H1 (cell line): ENCODE measurements at regions not wholly inside any gene's neighbourhood (a gene's known extent, or its start where the extent isn't known, plus 50 kb on each side); places are given as distances from the start of the nearest gene placed in this dataset.

ENCODE experiments used
- CTCF ChIA-PET: fragments of 300-600 bp; sonication (Branson Sonifier 250); formaldehyde crosslinking; loops from one replicate; lab custom pipeline; 2021; ENCODE audit not compliant: partially characterized antibody; lab: Charles Lee
- POLR2A ChIA-PET: fragments of 300-600 bp; sonication (Branson Sonifier 250); formaldehyde crosslinking; loops from one replicate; lab custom pipeline; 2021; ENCODE audit warnings: inconsistent platforms; ENCODE audit not compliant: partially characterized antibody; lab: Charles Lee
- DNase-seq, 2 experiments: peaks; one replicate each; pipeline versions ENCODE4 v3.0.0 to v3.0.0-alpha.2; 2010 to 2022; ENCODE audit warnings: low spot score in 2 of 2, low read depth in 1 of 2, mixed read lengths in 1 of 2
- FAIRE-seq: peaks from 2 replicates; lab custom pipeline; 2011; peaks lifted over from hg19 to GRCh38; lab: Jason Lieb, UNC
- H2AFZ ChIP-seq: 2 replicates; pipeline ENCODE4 v1.8.1; 2012; ENCODE audit warnings: low read length, inconsistent platforms
- H2AK5ac ChIP-seq: 2 replicates; pipeline ENCODE4 v1.6.1; 2013; ENCODE audit warnings: low read depth, low read length
- H2BK120ac ChIP-seq: replicated peaks from 2 replicates; pipeline ENCODE3; 2013; ENCODE audit warnings: low read depth, low read length, inconsistent platforms
- H2BK12ac ChIP-seq: 2 replicates; pipeline ENCODE4 v1.6.1; 2013; ENCODE audit warnings: low read depth, low read length
- H2BK15ac ChIP-seq: 2 replicates; pipeline ENCODE4 v1.6.1; 2013; ENCODE audit warnings: low read length
- H2BK20ac ChIP-seq: 2 replicates; pipeline ENCODE4 v1.6.1; 2013; ENCODE audit warnings: low read length
- H2BK5ac ChIP-seq: 2 replicates; pipeline ENCODE4 v1.6.1; 2013; ENCODE audit warnings: low read depth, low read length
- H3K14ac ChIP-seq: 2 replicates; pipeline ENCODE4 v1.6.1; 2013; ENCODE audit warnings: inconsistent platforms; ENCODE audit not compliant: insufficient read length
- H3K18ac ChIP-seq: 2 replicates; pipeline ENCODE4 v1.6.1; 2013; ENCODE audit warnings: low read length; ENCODE audit errors: extremely low read depth
- H3K23ac ChIP-seq: 2 replicates; pipeline ENCODE4 v1.6.1; 2013; ENCODE audit warnings: inconsistent platforms; ENCODE audit not compliant: insufficient read length
- H3K23me2 ChIP-seq: 2 replicates; pipeline ENCODE4 v1.6.1; 2013; ENCODE audit warnings: low read depth, low read length
- H3K27ac ChIP-seq: 2 replicates; pipeline ENCODE4 v1.6.1; 2011; ENCODE audit warnings: low read depth, low read length, inconsistent platforms
- H3K27me3 ChIP-seq, 4 experiments: replicated peaks in 1 of 4; 1 replicate in 1 of 4; 2 replicates in 3 of 4; pipeline versions ENCODE4 v1.6.1 to v1.8.1; 2011 to 2013; ENCODE audit warnings: low read length in 3 of 4, mild to moderate bottlenecking in 3 of 4, inconsistent platforms in 2 of 4, mixed read lengths in 2 of 4, moderate library complexity in 1 of 4; ENCODE audit not compliant: control insufficient read depth in 3 of 4, insufficient read depth in 3 of 4; ENCODE audit errors: extremely low read depth in 1 of 4
- H3K36me3 ChIP-seq, 4 experiments: 2 replicates each; pipeline versions ENCODE4 v1.6.1 to v1.8.1; 2011 to 2013; ENCODE audit warnings: mild to moderate bottlenecking in 4 of 4, low read length in 3 of 4, moderate library complexity in 2 of 4, control low read depth in 1 of 4, inconsistent platforms in 1 of 4; ENCODE audit not compliant: insufficient read depth in 4 of 4, control insufficient read depth in 2 of 4
- H3K4ac ChIP-seq: replicated peaks from 2 replicates; pipeline ENCODE3; 2013; ENCODE audit warnings: low read length, low read depth, mixed read lengths, inconsistent platforms; ENCODE audit not compliant: insufficient read length
- H3K4me1 ChIP-seq, 4 experiments: replicated peaks in 1 of 4; 1 replicate in 1 of 4; 2 replicates in 3 of 4; pipeline versions ENCODE4 v1.6.1 to v1.8.1; 2011 to 2013; ENCODE audit warnings: low read length in 3 of 4, inconsistent platforms in 2 of 4, mixed read lengths in 1 of 4; ENCODE audit not compliant: insufficient read depth in 4 of 4, control insufficient read depth in 3 of 4
- H3K4me2 ChIP-seq, 2 experiments: 2 replicates each; pipeline versions ENCODE4 v1.6.1 to v1.8.1; 2011 to 2013; ENCODE audit warnings: low read depth in 2 of 2, low read length in 2 of 2, control low read depth in 1 of 2, inconsistent platforms in 1 of 2, mild to moderate bottlenecking in 1 of 2; ENCODE audit not compliant: insufficient read depth in 1 of 2
- H3K4me3 ChIP-seq, 4 experiments: fragments of 200-600, 300-600 bp in 1 of 4; sonication (generic), shearing (Covaris generic), sonication (Bioruptor Twin) in 1 of 4; 2 replicates each; pipeline versions ENCODE4 v1.5.1 to v1.8.1; 2011 to 2016; ENCODE audit warnings: low read length in 4 of 4, low read depth in 3 of 4, control low read depth in 2 of 4, inconsistent platforms in 2 of 4, mild to moderate bottlenecking in 2 of 4, mixed read lengths in 1 of 4, moderate library complexity in 1 of 4; ENCODE audit not compliant: insufficient read depth in 2 of 4; ENCODE audit errors: extremely low read depth in 1 of 4
- H3K56ac ChIP-seq: replicated peaks from 2 replicates; pipeline ENCODE3; 2013; ENCODE audit warnings: low read depth, mild to moderate bottlenecking, mixed read lengths, low read length, inconsistent platforms; ENCODE audit not compliant: insufficient read length
- H3K79me1 ChIP-seq: 2 replicates; pipeline ENCODE4 v1.6.1; 2013; ENCODE audit warnings: low read depth, low read length, control low read depth
- H3K79me2 ChIP-seq, 2 experiments: 2 replicates each; pipeline versions ENCODE4 v1.6.1 to v1.8.1; 2012 to 2013; ENCODE audit warnings: low read length in 2 of 2, mild to moderate bottlenecking in 2 of 2, inconsistent platforms in 1 of 2; ENCODE audit not compliant: insufficient read depth in 2 of 2, control insufficient read depth in 1 of 2
- H3K9ac ChIP-seq, 4 experiments: replicated peaks in 1 of 4; 1 replicate in 1 of 4; 2 replicates in 3 of 4; pipeline versions ENCODE4 v1.6.1 to v1.8.1; 2011 to 2013; ENCODE audit warnings: low read depth in 3 of 4, low read length in 3 of 4, control low read depth in 2 of 4, mild to moderate bottlenecking in 2 of 4, moderate library complexity in 2 of 4, inconsistent platforms in 1 of 4; ENCODE audit errors: extremely low read depth in 1 of 4
- H3K9me3 ChIP-seq, 2 experiments: 2 replicates each; pipeline versions ENCODE4 v1.6.1 to v1.8.1; 2012 to 2013; ENCODE audit warnings: mild to moderate bottlenecking in 2 of 2, moderate library complexity in 2 of 2, control low read depth in 1 of 2, inconsistent platforms in 1 of 2, low read depth in 1 of 2, low read length in 1 of 2, mixed read lengths in 1 of 2; ENCODE audit not compliant: insufficient read depth in 2 of 2
- H4K20me1 ChIP-seq, 2 experiments: replicated peaks in 1 of 2; 2 replicates each; pipeline versions ENCODE3 to v1.8.1; 2011 to 2013; ENCODE audit warnings: inconsistent platforms in 2 of 2, low read length in 2 of 2, mild to moderate bottlenecking in 1 of 2; ENCODE audit not compliant: insufficient read depth in 2 of 2, control insufficient read depth in 1 of 2
- H4K5ac ChIP-seq: 2 replicates; pipeline ENCODE4 v1.6.1; 2013; ENCODE audit warnings: low read length, low read depth, mixed read lengths, inconsistent platforms; ENCODE audit not compliant: insufficient read length
- H4K8ac ChIP-seq: 2 replicates; pipeline ENCODE4 v1.8.0; 2013; ENCODE audit warnings: mild to moderate bottlenecking, moderate library complexity, low read length, inconsistent platforms; ENCODE audit not compliant: insufficient read depth; ENCODE audit errors: extremely low read depth
- H4K91ac ChIP-seq: replicated peaks from 2 replicates; pipeline ENCODE3; 2013; ENCODE audit warnings: low read length, mixed read lengths, inconsistent platforms; ENCODE audit not compliant: insufficient read length
- CEBPB ChIP-seq: IDR thresholded peaks from 2 replicates; pipeline ENCODE4 v1.6.1; 2012; ENCODE audit warnings: low read depth, low read length
- FOSL1 ChIP-seq: IDR thresholded peaks from 2 replicates; pipeline ENCODE4 v1.6.1; 2011; ENCODE audit warnings: mild to moderate bottlenecking, low read depth, low read length, moderate library complexity; ENCODE audit not compliant: insufficient read depth
- KDM1A ChIP-seq: fragments of 200-600, 300-600 bp; sonication (generic); IDR thresholded peaks from 2 replicates; pipeline ENCODE4 v1.7.1; 2016; ENCODE audit warnings: mild to moderate bottlenecking, low read length, borderline replicate concordance
- KDM5A ChIP-seq: fragments of 200-600 bp; IDR thresholded peaks from 2 replicates; pipeline ENCODE4 v1.7.1; 2012; ENCODE audit warnings: mild to moderate bottlenecking, low read length, inconsistent platforms, mixed read lengths
- NRF1 ChIP-seq: IDR thresholded peaks from 2 replicates; pipeline ENCODE4 v1.6.1; 2011; ENCODE audit warnings: mild to moderate bottlenecking, low read depth, low read length, improper control_type of control experiment
- RBBP5 ChIP-seq: IDR thresholded peaks from 2 replicates; pipeline ENCODE4 v1.7.1; 2012; ENCODE audit warnings: low read depth, mild to moderate bottlenecking, inconsistent platforms, low read length, moderate library complexity, borderline replicate concordance
- SIX5 ChIP-seq: IDR thresholded peaks from 2 replicates; pipeline ENCODE4 v1.6.1; 2011; ENCODE audit warnings: mild to moderate bottlenecking, low read depth, low read length
- TCF12 ChIP-seq: IDR thresholded peaks from 2 replicates; pipeline ENCODE4 v1.6.1; 2011; ENCODE audit warnings: low read depth, mild to moderate bottlenecking, low read length
- ZNF274 ChIP-seq: IDR thresholded peaks from 2 replicates; pipeline ENCODE4 v1.7.0; 2012; ENCODE audit warnings: low read length, borderline replicate concordance; ENCODE audit errors: extremely low read depth
- WGBS, 2 experiments: shearing (Covaris generic) in 1 of 2; methylation state at CpG; one replicate each; pipeline versions ENCODE4 v1.1.6 to v1.1.7; 2013 to 2015; ENCODE audit warnings: low lambda C conversion rate in 2 of 2, mixed read lengths in 2 of 2, inconsistent platforms in 1 of 2, low coverage in 1 of 2, missing lambda C conversion rate in 1 of 2; ENCODE audit not compliant: insufficient replicate concordance in 2 of 2, insufficient coverage in 1 of 2, insufficient read length in 1 of 2; ENCODE audit errors: extremely low coverage in 1 of 2, missing lambda C conversion rate in 1 of 2; 5-methylcytosine and 5-hydroxymethylcytosine counted together

DNA sequence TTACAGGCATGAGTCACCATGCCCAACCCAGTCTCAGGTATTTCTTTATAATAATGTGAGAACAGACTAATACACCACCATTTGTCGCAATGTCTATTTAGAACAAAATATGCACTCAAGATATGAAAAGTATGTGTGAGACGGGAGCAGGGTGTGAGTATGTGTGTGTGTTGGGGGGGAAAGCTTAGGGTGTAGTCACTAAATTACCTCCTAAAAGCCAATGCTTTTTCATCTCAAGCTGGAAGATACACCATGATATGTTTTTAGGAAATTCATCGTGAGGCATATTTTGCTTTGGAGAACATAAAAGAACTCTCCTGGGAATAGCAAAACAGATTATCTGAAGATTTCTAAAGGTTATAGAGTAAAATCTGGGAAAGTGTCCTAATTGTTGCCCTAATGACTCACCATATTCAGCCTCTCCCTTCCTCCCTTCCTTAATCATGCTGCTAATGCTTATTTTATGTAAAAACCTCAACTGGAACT is 262.7 kb downstream of the PDHA2 start:
- H3K23ac ChIP-seq = no peak overlapping the region
- H4K5ac ChIP-seq = no peak overlapping the region
- no peaks in the 10 kb centered on the region for H3K79me1 ChIP-seq
- H3K79me2 ChIP-seq = no peaks in the 10 kb centered on the region
- no peak overlapping the region for H3K4ac ChIP-seq
- H3K14ac ChIP-seq = no peak overlapping the region
- peaks cover 0 to 3% of the 10 kb centered on the region in 2 experiments; a peak in 1 of 4 replicates for H3K9me3 ChIP-seq
- no peaks in the 10 kb centered on the region for H3K27me3 ChIP-seq
- WGBS, 2 experiments = 97% methylated on average over 3 of the region's 3 CpGs; no CpG with 5 or more reads in 1 of the 2 experiments
- no peak overlapping the region for H2BK15ac ChIP-seq
- H2AK5ac ChIP-seq = no peak overlapping the region
- H3K9ac ChIP-seq = no peak overlapping the region
- no peak for FAIRE-seq
- H3K18ac ChIP-seq = no peak overlapping the region
- no peak overlapping the region for H4K8ac ChIP-seq
- no peak overlapping the region for H3K27ac ChIP-seq
- no peak overlapping the region for H2BK5ac ChIP-seq
- no peaks in the 10 kb centered on the region for H4K20me1 ChIP-seq
- POLR2A ChIA-PET = no interaction called here
- H2BK12ac ChIP-seq = no peak overlapping the region
- CTCF ChIA-PET = no interaction called here
- no peak for TF ChIP-seq ZNF274
- no peak for TF ChIP-seq CEBPB
- TF ChIP-seq KDM1A = no peak
- TF ChIP-seq TCF12 = no peak
- TF ChIP-seq SIX5 = no peak
- TF ChIP-seq NRF1 = no peak
- no peak for TF ChIP-seq FOSL1
- TF ChIP-seq KDM5A = no peak
- TF ChIP-seq RBBP5 = no peak
- TF ChIP-seq, all 59 proteins: peak for 0
- Histone ChIP-seq H3K36me3 (no peaks in the 10 kb centered on the region), H2BK120ac (no peak overlapping the region), H3K4me2 (no peak overlapping the region), H3K23me2 (no peaks in the 10 kb centered on the region), H2AFZ (no peak overlapping the region), H3K56ac (no peak overlapping the region), H3K4me3 (no peak overlapping the region), H2BK20ac (no peak overlapping the region), H3K4me1 (no peaks in the 10 kb centered on the region), H4K91ac (no peak overlapping the region)
- DNase-seq = no peak
